GM21737 (cell line): ENCODE measurements at regions not wholly inside any gene's neighbourhood (a gene's known extent, or its start where the extent isn't known, plus 50 kb on each side); places are given as distances from the start of the nearest gene placed in this dataset.
"Not testable (repeated sequence)": the region's sequence is repeated elsewhere in the genome, so short reads cannot be mapped to it uniquely, and the experiment has no call there.

Experiments
- ATAC-seq: cut with Tn5 transposase; IDR thresholded peaks from one replicate; pipeline ENCODE4 v1.9.1; 2021; ENCODE audit warnings: mild to moderate bottlenecking, moderate library complexity; ENCODE audit not compliant: unreplicated experiment

DNA sequence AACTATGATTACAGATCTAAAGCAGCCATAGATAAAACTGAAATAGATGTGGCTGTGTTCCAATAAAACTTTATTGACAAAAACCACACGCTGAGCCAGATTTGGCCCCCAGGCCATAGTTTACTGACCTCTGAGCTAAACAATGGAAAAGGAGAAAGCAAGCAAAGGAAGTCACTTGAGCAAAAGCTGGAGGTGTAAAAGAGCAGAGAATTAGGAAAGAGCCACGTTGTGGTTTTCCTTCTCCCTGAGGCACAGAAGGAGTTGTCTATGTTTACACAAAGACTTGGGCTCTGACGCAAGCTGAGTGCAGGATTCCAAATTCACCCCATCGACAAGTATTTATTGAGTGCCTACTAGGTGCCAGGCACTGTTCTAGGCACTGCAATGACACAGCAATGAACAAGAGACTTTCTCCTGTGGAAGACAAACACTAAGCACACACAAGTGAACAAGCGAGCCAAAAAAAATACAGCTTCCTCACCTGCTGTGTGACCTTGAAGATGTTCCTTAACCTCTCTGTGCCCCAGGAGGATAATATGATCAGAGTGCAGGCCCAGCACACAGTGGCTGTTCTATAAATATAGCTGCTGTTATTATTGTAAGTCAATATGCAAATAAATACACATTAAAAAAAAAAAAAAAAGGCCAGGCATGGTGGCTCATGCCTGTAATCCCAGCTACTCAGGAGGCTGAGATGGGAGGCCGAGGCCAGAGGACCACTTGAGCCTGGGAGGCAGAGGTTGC is 75.4 kb upstream of the PTPN1 start:
- no peak for ATAC-seq

DNA sequence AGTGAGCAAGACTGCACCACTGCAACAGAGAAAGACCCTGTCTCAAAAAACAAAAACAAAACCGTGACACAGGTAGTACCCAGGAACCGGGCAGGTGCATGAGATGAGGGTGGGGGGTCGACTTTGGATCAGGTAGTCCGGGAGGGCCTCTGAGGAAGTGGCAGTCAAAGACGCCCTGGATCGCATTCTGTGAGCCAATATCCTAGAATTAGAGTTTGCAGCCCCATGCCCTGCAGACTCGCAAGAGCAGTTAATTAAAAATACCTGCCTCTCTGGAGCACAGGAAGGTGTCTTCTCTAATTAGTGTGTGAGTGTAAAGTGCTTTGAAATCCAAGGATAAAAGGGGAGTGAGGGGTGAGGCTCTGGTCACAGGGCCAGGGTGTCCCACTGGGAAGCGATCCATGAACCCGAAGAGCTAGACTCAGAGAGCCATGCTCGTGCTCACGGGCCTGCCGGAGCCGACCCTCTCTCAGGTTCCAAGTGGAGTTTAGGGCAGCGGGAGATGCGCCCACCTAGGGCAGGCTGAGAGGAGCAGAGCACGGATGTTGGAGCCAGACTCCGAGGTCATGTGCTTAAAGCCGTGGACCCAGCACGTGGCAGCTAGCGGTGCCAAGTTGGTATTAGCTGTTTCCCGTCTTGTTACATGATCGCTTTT is 74.7 kb upstream of the PTPN1 start:
- ATAC-seq = no peak

DNA sequence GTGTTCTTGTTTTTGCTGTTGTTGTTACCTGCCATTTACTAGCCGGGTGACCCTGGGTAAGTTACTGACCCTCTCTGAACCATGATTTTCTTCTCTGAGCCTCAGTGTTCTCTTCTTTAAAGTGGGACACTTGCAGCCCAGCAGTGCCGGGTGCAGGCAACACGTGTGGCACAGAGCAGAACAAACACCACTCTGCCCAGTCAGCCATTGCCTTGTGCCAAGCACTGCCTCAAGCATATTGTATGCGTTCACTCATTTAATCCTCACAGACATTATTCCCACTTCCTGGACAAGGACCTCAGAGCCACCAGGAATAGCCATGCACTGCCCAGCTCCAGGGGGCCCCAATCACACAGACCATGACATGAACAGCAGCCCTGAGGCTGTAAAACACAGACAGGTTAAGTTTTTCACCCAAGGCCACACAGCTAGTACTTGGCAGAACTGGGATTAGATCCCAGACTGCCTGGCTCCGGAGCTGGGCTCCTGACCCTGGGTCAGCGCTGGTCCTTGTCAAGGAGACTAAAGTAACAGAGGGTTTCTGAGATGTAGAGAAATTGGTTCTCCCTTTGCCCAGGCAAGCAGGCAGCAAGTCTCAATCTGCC is 74.0 kb upstream of the PTPN1 start:
- no peak for ATAC-seq

DNA sequence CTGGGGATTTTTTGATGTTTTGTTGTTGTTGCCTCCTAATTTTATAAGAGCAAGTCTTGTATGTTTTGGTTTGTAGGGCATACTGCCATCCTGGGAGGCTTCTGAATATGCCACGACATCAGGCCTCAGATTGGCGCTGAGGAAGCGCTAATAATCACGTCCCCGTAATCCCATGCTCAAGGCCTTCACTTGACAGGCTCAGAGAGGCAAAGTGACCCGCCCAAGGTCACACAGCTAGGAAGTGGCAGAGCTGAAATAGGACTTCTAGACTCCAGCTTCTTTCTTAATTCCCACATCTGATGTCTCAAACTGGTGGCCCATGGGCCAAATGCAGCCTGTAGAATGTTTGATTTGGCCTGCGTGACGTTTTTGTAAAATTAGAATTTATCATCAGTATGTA is 73.5 kb upstream of the PTPN1 start:
- no peak for ATAC-seq

DNA sequence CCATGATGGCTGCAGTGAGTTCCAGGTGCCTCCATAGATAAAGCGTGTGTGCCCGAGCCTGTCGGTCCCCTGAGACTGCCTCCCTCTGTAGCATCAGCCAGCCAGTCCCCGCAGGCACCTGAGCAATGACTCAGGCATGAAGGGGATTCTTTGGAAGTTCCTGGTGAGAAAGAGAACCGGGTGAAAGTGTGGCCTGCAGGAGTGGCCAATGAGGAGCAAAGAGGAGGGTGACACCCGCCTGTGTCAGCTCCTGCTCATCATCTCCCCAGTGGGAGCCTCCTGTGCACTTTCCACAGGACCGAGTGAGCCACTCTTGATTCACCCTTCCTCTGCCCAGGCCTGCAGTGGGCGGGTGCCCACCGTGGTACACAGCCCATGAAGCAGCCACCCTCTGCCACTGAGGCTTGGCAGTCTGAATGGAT is 71.2 kb upstream of the PTPN1 start:
- no peak for ATAC-seq

DNA sequence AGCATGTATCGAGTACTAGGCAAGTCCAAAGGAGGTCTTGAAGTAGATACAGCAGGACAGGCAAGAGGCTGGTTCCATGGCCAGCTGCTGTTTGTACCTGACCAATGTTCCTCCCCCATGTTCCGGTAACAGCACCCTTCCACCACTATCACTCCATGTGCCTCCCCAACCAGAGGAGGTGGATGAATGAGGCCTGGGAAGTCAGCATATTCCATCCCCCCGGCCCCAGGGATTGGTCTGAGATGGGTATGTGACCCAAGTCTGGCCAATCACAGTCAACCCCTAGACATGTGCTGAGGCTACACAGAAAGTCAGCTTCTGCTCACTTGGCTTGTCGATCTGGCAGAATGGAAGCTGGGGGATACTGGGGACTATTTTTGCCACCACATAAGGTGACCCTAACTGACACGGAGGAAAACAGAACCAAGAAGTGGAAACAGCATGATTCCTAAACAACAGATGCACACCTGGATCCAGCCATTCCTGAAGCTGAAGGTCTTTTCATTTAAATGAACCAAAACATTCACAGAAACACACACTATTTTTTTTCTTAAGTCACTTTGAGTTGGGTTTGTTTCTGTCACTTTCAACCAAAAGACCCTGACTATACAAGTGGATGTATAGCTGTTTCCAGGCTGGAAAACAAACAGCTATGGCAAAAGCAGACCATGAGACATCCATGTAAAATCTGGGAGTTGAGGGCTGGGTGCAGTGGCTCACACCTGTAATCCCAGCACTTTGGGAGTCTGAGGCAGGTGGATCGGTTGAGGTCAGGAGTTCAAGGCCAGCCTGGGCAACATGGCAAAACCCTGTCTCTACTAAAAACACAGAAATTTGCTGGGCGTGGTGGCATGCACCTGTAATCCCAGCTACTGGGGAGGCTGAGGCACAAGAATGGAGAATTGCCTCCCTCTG is 70.4 kb upstream of the PTPN1 start:
- ATAC-seq = no peak

DNA sequence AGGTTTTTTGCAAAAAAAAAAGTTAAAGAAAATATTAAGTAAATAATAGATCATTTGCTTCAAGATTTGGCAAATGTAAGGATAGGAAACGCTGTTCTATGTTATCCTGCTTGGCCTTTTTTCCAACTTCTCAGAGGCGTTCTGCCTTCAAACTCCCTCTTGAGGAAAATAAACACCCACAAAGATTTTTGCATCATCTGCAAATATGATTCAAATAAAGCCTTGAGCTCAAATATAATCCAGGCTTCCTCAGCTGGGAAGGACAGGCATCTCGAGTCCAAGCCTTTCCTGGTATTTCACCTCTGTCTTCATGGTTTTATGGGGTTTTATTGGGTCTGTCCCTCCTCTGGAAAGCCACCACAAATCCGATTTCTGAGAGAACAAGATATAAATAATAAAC is 67.7 kb upstream of the PTPN1 start:
- ATAC-seq = no peak

DNA sequence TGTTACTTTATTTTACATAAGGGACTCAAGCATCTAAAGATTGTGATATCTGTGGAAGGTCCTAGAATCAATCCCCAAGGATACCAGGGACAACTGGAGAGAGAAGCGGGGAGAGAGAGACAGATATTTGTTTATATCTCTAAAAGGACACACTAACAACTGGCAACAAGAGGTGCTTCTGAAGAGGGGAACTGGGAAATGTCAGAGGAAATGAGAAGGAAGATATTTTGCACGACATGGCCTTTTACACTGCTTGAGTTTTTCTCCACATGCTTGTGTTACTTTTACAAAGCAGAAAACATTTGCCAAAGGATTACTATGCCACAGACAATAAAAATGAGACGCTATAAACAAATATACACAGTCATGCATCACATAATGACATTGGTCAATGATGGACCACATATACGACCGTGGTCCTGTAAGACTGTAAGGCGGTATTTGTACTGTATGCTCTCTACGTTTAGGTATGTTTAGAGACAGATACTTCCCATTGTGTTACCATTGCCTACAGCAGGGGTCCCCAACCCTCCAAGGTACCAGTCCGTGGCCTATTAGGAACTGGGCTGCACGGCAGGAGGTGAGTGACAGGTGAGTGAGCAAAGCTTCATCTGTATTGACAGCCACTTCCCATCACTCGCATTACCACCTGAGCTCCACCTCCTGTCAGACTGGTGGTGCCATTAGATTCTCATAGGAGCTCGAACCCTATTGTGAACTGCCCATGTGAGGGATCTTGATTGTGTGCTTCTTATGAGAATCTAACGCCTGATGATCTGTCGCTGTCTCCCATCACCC is 64.6 kb upstream of the PTPN1 start:
- ATAC-seq = no peak

DNA sequence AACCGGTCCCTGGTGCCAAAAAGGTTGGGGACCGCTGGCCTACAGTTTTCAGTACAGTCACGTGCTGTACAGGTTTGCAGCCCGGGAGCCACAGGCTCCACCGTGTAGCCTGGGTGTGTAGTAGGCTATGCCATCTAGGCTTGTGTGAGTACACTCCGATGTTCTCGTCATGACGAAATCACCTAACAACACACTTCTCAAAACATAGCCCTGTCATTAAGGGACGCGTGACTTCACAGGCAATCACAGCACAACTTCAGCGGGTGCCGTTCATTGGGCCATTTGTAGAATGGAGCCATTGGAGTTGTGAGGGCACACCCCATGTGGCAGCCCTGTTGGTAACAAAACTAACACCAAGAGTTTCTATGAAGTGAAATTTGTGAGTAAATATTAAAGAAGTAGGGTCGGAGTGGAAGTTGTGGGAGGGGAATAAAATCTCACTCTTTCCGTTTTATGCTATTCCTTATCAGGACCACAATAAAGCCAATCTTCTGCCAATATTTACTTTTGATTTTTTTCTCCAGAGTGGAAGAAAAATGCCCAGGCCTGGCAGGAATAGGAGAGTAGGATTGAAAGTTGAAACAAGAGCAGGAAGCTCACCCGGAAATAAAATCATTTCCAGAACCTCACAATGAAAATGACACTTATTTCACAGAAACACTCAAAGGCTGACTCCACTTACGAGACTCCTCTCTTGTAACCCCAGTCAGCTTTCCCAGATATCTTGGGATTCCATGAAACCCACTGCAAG is 63.7 kb upstream of the PTPN1 start:
- ATAC-seq = no peak

DNA sequence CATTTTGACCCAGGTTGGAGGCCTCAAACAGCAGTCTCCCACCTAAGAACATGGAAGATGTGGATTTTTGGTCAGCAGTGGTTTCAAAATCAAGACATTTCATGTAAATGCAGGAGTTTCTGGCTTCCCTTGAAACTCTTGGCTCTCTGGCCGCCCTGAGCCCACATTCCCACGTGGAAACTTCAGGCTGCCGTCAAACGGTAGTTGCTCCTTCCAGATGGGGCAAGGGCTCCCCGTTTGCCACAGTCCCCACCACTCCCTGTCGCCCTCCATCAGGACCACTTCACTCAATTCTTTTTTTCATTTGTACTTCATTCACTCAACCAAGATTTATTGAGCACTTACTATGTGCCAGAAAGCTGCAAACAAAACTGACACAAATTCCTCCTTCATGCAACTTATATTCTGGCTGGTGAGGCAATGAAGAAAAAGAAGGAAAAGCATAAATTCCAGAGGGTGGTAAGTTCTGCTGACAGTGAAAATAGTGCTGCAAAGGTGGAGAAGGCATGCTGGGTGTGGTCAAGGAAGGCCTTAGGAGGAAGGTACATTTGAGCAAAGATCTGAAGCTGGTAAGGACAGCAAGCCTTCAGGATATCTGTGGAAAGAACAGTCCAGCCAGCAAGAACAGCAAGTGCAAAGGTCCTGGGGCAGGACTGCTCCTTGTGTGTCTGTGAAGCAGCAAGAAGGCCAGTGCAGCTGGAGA is 62.9 kb upstream of the PTPN1 start:
- ATAC-seq = no peak

DNA sequence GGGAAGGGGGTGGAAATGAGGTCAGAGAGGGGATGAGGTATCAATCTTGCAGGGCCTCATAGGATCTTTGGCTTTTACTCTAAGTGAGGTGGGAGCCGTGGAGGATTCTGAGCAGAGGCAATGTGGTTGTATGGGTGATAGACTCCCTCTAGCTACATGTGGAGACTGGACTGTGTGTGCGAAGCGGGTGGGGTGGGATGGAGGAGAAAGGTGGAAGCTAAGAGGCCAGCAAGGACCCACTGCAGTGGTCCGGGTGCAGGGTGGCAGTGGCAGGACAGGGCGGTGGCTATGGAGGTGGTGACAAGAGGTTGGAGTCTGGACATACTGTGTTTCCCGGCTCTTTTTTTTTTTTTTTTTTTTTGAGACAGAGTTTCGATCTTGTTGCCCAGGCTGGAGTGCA is 62.4 kb upstream of the PTPN1 start:
- no peak for ATAC-seq

DNA sequence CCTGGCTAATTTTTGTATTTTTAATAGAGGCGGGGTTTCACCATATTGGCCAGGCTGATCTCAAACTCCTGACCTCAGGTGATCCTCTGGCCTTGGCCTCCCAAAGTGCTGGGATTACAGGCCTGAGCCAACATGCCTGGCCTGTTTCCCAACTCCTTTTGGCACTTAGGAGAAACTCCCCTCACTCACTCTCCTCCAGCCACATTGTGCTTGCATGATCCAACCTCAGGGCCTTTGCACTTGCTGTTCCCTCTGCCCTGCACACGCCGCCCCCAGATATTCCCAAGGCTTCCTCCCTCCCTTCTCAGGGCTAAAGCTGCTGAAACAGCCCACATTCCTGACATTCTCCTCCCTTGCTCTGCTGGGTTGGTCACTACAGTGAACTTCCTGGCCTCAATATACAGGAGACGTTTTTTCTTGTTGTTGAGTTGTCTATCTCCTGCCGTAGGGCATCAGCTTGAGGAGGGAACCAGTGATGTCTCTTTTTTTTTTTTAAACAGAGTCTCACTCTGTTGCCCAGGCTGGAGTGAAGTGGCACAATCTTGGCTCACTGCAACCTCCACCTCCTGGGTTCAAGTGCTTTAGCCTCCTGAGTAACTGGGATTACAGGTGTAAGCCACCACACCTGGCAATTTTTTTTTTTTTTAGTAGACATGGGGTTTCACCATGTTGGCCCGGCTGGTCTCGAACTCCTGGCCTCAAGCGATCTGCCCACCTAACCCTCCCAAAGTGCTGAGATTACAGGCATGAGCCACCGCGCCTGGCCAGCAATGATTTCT is 61.4 kb upstream of the PTPN1 start:
- ATAC-seq = not testable (repeated sequence)

DNA sequence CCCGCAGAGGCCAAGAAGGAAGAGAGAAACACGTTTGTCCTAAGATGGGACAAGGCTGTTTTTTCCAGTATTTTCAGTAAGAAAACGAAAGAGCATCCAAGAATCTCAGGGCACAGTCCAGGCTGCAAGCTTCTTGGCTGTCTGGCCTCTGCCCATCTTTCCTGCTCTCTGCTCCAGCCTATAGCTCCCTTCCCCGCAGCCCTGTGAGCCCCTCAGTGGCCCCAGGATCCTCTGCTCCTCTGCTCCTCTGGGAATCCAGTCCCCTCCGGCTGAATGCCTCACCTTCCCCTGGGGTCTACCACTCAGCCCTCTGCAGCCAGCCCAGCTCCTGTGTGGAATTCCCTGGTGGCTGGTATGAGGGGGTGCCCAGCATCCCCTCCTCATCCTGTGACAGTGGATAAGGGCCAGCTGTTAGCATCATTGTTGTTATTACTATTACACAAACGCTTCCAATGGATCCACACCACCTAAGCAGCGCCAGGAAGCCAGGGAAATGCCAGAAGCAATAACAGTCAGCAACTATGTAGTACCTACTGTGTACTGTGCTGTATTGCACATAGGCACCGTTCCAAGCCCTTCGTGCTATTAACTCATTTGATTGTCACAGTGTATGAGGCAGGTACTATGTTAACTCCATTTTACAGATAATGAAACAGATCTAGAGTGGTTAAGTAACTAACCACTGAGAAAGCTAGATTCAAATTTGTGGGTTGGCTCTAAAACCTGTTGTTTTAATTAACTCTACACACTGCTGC is 60.3 kb upstream of the PTPN1 start:
- no peak for ATAC-seq

DNA sequence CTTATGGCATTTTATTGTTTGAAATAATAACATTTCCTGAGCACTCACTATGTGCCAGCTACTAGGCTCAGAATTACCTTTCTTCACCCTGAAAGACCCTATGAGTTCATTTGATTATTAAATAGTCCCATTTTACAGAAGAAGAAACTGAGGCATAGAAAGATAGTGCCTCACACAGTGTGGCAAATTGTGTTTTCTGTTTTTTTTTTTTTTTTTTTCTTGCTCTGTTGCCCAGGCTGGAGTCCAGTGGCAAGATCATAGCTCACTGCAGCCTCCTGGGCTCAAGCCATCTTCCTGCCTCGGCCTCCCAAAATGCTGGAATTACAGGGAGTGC is 59.7 kb upstream of the PTPN1 start:
- ATAC-seq = no peak

DNA sequence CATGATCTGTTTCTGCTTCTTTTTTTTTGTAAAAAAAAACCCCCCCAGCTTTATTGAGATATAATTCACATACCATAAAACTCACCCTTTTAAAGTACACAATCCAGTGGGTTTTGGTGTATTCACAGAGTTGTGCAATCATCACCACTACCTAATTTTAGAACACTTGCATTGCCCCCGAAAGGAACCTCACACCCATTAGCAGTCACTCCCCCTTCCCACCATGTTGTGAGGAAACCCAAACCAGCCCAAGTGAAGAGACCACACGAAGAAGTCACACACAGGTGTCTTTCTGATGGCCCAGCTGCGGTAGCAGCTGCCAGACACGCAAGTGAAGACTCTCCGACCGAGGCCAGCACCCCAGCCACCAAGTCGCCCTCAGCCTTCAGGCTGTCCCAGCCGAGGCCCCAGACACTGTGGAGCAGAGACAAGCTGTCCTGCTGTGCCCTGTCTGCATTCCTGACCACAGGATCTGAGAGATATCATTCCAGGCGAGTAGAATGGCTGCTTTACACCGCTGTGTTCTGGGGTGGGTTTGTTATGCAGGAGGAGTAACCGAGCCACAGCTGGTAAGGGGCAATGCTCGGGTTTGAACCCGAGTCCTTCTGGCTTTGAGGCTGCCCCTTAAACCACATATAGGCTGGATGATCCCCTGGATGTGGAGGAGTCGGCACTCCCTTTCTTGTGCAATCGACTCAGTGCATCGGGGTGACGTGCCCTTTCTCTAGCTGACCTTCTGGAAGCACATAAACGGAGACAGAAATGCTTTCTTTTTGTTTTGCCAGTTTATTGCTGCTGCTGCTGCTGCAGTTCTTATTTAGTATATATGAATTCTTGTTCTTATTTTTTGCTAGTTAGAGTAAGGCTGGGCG is 59.1 kb upstream of the PTPN1 start:
- peak; percentile 79 for ATAC-seq

DNA sequence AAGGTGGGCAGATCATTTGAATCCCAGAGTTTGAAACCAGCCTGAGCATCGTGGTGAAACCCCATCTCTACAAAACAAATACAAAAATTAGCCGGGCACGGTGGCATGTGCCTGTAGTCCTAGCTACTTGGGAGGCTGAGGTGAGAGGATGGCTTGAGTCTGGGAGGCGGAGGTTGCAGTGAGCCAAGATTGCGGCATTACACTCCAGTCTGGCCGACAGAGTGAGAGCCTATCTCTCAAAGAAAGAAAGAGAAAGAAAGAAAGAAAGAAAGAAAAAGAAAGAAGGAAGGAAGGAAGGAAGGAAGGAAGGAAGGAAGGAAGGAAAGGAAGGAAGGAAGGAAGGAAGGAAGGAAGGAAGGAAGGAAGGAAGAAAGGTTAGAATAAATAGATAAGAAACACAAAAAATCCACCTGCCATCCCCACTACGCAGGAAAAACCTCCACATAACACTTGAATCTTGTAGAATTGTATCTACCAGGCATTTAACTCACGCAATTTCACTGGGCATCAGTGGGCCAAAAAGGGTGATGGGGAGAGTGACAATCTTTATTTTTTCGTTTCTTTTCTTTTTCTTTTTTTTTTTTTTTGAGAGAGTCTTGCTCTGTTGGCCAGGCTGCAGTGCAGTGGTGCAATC is 58.3 kb upstream of the PTPN1 start:
- not testable (repeated sequence) for ATAC-seq
